IMR-90 (cell line): ENCODE measurements at regions not wholly inside any gene's neighbourhood (a gene's known extent, or its start where the extent isn't known, plus 50 kb on each side); places are given as distances from the start of the nearest gene placed in this dataset.

Source experiments
- ATAC-seq: fragments of 200-7000 bp; cut with Tn5 transposase; 2 replicates; pipeline ENCODE4 v1.9.1; 2020; ENCODE audit warnings: low read depth, mild to moderate bottlenecking, moderate library complexity
- BruUV-seq: library from RNA; stranded (reverse); fragments of 400-500 nt; replicated peaks from 2 replicates; lab custom pipeline; 2021; lab: Mats Ljungman, UMichigan
- CTCF ChIA-PET: fragments of 300-600 bp; formaldehyde crosslinking; extraction: SDS; loops from one replicate; lab custom pipeline; 2021; ENCODE audit warnings: antibody characterized with exemption; lab: Yijun Ruan, JAX
- POLR2A ChIA-PET: fragments of 300-600 bp; sonication (Branson Sonifier 250); formaldehyde crosslinking; loops from one replicate; lab custom pipeline; 2022; ENCODE audit warnings: antibody characterized with exemption; ENCODE audit not compliant: unreplicated experiment; lab: Charles Lee
- DNase-seq: peaks from one replicate; pipeline ENCODE4 v3.0.0; 2013
- H2AFZ ChIP-seq: replicated peaks from 2 replicates; pipeline ENCODE3; 2013; ENCODE audit warnings: low read length, mild to moderate bottlenecking; ENCODE audit not compliant: poor library complexity
- H2AK5ac ChIP-seq: 2 replicates; pipeline ENCODE4 v1.6.1; 2013; ENCODE audit warnings: low read depth, low read length, inconsistent platforms
- H2AK9ac ChIP-seq: replicated peaks from 2 replicates; pipeline ENCODE3; 2013; ENCODE audit warnings: mild to moderate bottlenecking, low read depth, low read length, moderate library complexity; ENCODE audit not compliant: poor library complexity
- H2BK120ac ChIP-seq: 2 replicates; pipeline ENCODE4 v1.6.1; 2013; ENCODE audit warnings: low read depth, low read length, inconsistent platforms
- H2BK15ac ChIP-seq: 3 replicates; pipeline ENCODE4 v1.6.1; 2013; ENCODE audit warnings: low read depth, low read length, inconsistent platforms
- H2BK20ac ChIP-seq: 2 replicates; pipeline ENCODE4 v1.6.1; 2013; ENCODE audit warnings: low read depth, mild to moderate bottlenecking, inconsistent platforms, low read length, moderate library complexity
- H2BK5ac ChIP-seq: 2 replicates; pipeline ENCODE4 v1.6.1; 2013; ENCODE audit warnings: mild to moderate bottlenecking, low read depth, low read length, inconsistent platforms; ENCODE audit not compliant: poor library complexity, severe bottlenecking
- H3K14ac ChIP-seq: replicated peaks from 2 replicates; pipeline ENCODE4 v1.6.1; 2013; ENCODE audit warnings: low read depth, low read length, inconsistent platforms
- H3K18ac ChIP-seq: 2 replicates; pipeline ENCODE4 v1.6.1; 2013; ENCODE audit warnings: low read depth, low read length, control low read depth
- H3K23ac ChIP-seq: 2 replicates; pipeline ENCODE4 v1.6.1; 2013; ENCODE audit warnings: low read depth, low read length, inconsistent platforms
- H3K27ac ChIP-seq: 2 replicates; pipeline ENCODE4 v1.5.1; 2013; ENCODE audit warnings: mild to moderate bottlenecking, control low read depth, low read length; ENCODE audit not compliant: insufficient read depth
- H3K27me3 ChIP-seq: 2 replicates; pipeline ENCODE4 v1.6.1; 2013; ENCODE audit warnings: low read length; ENCODE audit not compliant: control insufficient read depth, insufficient read depth
- H3K36me3 ChIP-seq: 2 replicates; pipeline ENCODE4 v1.6.1; 2013; ENCODE audit warnings: low read length, mixed read lengths; ENCODE audit not compliant: control insufficient read depth, insufficient read depth
- H3K4ac ChIP-seq: 2 replicates; pipeline ENCODE4 v1.6.1; 2013; ENCODE audit warnings: low read depth, low read length, inconsistent platforms
- H3K4me1 ChIP-seq: 2 replicates; pipeline ENCODE4 v1.6.1; 2013; ENCODE audit warnings: low read length, mixed read lengths; ENCODE audit not compliant: control insufficient read depth, insufficient read depth
- H3K4me2 ChIP-seq: 2 replicates; pipeline ENCODE4 v1.6.1; 2013; ENCODE audit warnings: low read depth, mild to moderate bottlenecking, control low read depth, low read length, moderate library complexity
- H3K4me3 ChIP-seq: 2 replicates; pipeline ENCODE4 v1.5.1; 2013; ENCODE audit warnings: low read depth, mild to moderate bottlenecking, control low read depth, low read length, moderate library complexity; ENCODE audit not compliant: insufficient read depth
- H3K56ac ChIP-seq: 2 replicates; pipeline ENCODE4 v1.6.1; 2013; ENCODE audit warnings: low read length, inconsistent platforms; ENCODE audit not compliant: insufficient read depth; ENCODE audit errors: extremely low read depth
- H3K79me1 ChIP-seq, 2 experiments: 2 replicates each; pipeline ENCODE4 v1.6.1; 2013; ENCODE audit warnings: low read length in 2 of 2, inconsistent platforms in 1 of 2, low read depth in 1 of 2
- H3K9ac ChIP-seq: 2 replicates; pipeline ENCODE4 v1.6.1; 2013; ENCODE audit warnings: low read depth, low read length, control low read depth
- H3K9me1 ChIP-seq: 2 replicates; pipeline ENCODE4 v1.6.1; 2013; ENCODE audit warnings: low read length, inconsistent platforms; ENCODE audit not compliant: insufficient read depth
- H3K9me3 ChIP-seq: 2 replicates; pipeline ENCODE4 v1.6.1; 2013; ENCODE audit warnings: low read length; ENCODE audit not compliant: control insufficient read depth, insufficient read depth
- H4K20me1 ChIP-seq: 2 replicates; pipeline ENCODE4 v1.6.1; 2013; ENCODE audit warnings: low read length, inconsistent platforms; ENCODE audit not compliant: insufficient read depth
- H4K5ac ChIP-seq: 2 replicates; pipeline ENCODE4 v1.6.1; 2013; ENCODE audit warnings: mild to moderate bottlenecking, low read depth, low read length, control low read depth
- H4K8ac ChIP-seq, 2 experiments: 2 replicates each; pipeline ENCODE4 v1.6.1; 2013; ENCODE audit warnings: low read depth in 2 of 2, low read length in 2 of 2, control low read depth in 1 of 2, inconsistent platforms in 1 of 2
- H4K91ac ChIP-seq: 2 replicates; pipeline ENCODE4 v1.6.1; 2013; ENCODE audit warnings: low read depth, low read length, inconsistent platforms; ENCODE audit not compliant: insufficient read depth
- BHLHE40 ChIP-seq: fragments of 150-350 bp; IDR thresholded peaks from 2 replicates; pipeline ENCODE4 v1.6.1; 2016; ENCODE audit warnings: mild to moderate bottlenecking, low read depth, low read length
- CTCF ChIP-seq: conservative IDR thresholded peaks from 2 replicates; pipeline ENCODE4 v1.5.1; 2012; ENCODE audit warnings: mild to moderate bottlenecking, low read depth, low read length, improper control_type of control experiment
- MAFK ChIP-seq: IDR thresholded peaks from 2 replicates; pipeline ENCODE4 v1.6.1; 2012; ENCODE audit warnings: low read depth, low read length, improper control_type of control experiment
- MAZ ChIP-seq: IDR thresholded peaks from 2 replicates; pipeline ENCODE4 v1.6.1; 2012; ENCODE audit warnings: low read depth, mild to moderate bottlenecking, low read length, improper control_type of control experiment, moderate library complexity, borderline replicate concordance
- POLR2A ChIP-seq: IDR thresholded peaks from 2 replicates; pipeline ENCODE4 v1.6.1; 2012; ENCODE audit warnings: mild to moderate bottlenecking, low read depth, low read length
- RFX5 ChIP-seq: IDR thresholded peaks from 2 replicates; pipeline ENCODE4 v1.8.0; 2012; ENCODE audit warnings: low read depth, mild to moderate bottlenecking, low read length, moderate library complexity
- USF2 ChIP-seq: fragments of 150-350 bp; IDR thresholded peaks from 2 replicates; pipeline ENCODE4 v1.6.1; 2017; ENCODE audit warnings: mild to moderate bottlenecking, antibody characterized with exemption, low read length, low read depth
- dilution Hi-C: fragments of 300-500 bp; cut with HindIII; formaldehyde crosslinking; loops from one replicate; pipeline ENCODE4 v1.14.3; 2018; ENCODE audit warnings: low sequenced_read_pairs; ENCODE audit not compliant: unreplicated experiment
- in situ Hi-C: fragments of 300-500 bp; cut with MboI; formaldehyde crosslinking; loops from 3 replicates; pipeline ENCODE4 v1.14.3; 2019; ENCODE audit warnings: low sequenced_read_pairs, inconsistent platforms, mixed read lengths
- intact Hi-C: fragments of 100-400 bp; cut with micrococcal nuclease; formaldehyde crosslinking; loops from 2 replicates; pipeline ENCODE4 v1.10.0; 2022

GRCh38 chr2:122636097-122636496, 880.6 kb downstream of the TSN start:
- ChIA-PET POLR2A (no interaction called here), CTCF (no interaction called here)
- no peak overlapping the region for H2AK9ac ChIP-seq
- no peak overlapping the region for H3K56ac ChIP-seq
- no TSS peak for BruUV-seq
- no peak overlapping the region for H2BK5ac ChIP-seq
- dilution Hi-C loops (no loop called here), intact Hi-C loops (no loop called here), in situ Hi-C loops (no loop called here)
- H4K8ac ChIP-seq: no peak overlapping the region
- ATAC-seq (no peak), DNase-seq (no peak)
- no peak overlapping the region for H2AK5ac ChIP-seq
- no peak overlapping the region for H2BK20ac ChIP-seq
- H4K20me1 ChIP-seq: no peaks in the 10 kb centered on the region
- H3K27ac ChIP-seq: no peak overlapping the region
- H3K79me1 ChIP-seq: no peaks in the 10 kb centered on the region
- H2BK120ac ChIP-seq: no peak overlapping the region
- no peak overlapping the region for H2AFZ ChIP-seq
- H3K36me3 ChIP-seq: no peaks in the 10 kb centered on the region
- H3K4me1 ChIP-seq: no peaks in the 10 kb centered on the region
- peaks cover 4% of the 10 kb centered on the region; the same call in 1 of the 2 replicates for H3K9me3 ChIP-seq
- no peak overlapping the region for H4K91ac ChIP-seq
- H3K23ac ChIP-seq: no peak overlapping the region
- H2BK15ac ChIP-seq: no peak overlapping the region
- no peak overlapping the region for H3K18ac ChIP-seq
- no peaks in the 10 kb centered on the region for H3K27me3 ChIP-seq
- no peaks in the 10 kb centered on the region for H3K9me1 ChIP-seq
- no peak overlapping the region for H3K14ac ChIP-seq
- TF ChIP-seq USF2: no peak
- TF ChIP-seq MAFK: no peak
- no peak for TF ChIP-seq POLR2A
- TF ChIP-seq RFX5: no peak
- no peak for TF ChIP-seq CTCF
- no peak for TF ChIP-seq BHLHE40
- no peak for TF ChIP-seq MAZ
- no peak overlapping the region for H4K5ac ChIP-seq
- no peak overlapping the region for H3K4me2 ChIP-seq
- no peak overlapping the region for H3K9ac ChIP-seq
- no peak overlapping the region for H3K4ac ChIP-seq
- no peak overlapping the region for H3K4me3 ChIP-seq
